GM19395 (cell line): ENCODE measurements at regions not wholly inside any gene's neighbourhood (a gene's known extent, or its start where the extent isn't known, plus 50 kb on each side); places are given as distances from the start of the nearest gene placed in this dataset.

Source experiments
- ATAC-seq: cut with Tn5 transposase; IDR thresholded peaks from one replicate; pipeline ENCODE4 v1.9.1; 2021; ENCODE audit warnings: mild to moderate bottlenecking, moderate library complexity; ENCODE audit not compliant: unreplicated experiment

GRCh38 chr12:43054085-43054484, 464.5 kb upstream of the PRICKLE1 start:
- no peak for ATAC-seq

GRCh38 chr12:43052441-43052840, 462.9 kb upstream of the PRICKLE1 start:
- no peak for ATAC-seq

GRCh38 chr12:43044241-43044640, 454.7 kb upstream of the PRICKLE1 start:
- ATAC-seq, result no peak

- ATAC-seq, result no peak
Measured at GRCh38 chr12:43038991-43039390, 449.4 kb upstream of the PRICKLE1 start.

GRCh38 chr12:43029971-43030370, 440.4 kb upstream of the PRICKLE1 start:
- ATAC-seq, result no peak

GRCh38 chr12:43028826-43029225, 439.3 kb upstream of the PRICKLE1 start:
- ATAC-seq, result no peak

- ATAC-seq, result no peak
Measured at GRCh38 chr12:43022838-43023237, 433.3 kb upstream of the PRICKLE1 start.

GRCh38 chr12:43015090-43015737, 425.7 kb upstream of the PRICKLE1 start:
- ATAC-seq, result no peak

- peak; percentile 91 for ATAC-seq
Measured at GRCh38 chr12:43011383-43011926, 421.9 kb upstream of the PRICKLE1 start.

- ATAC-seq, result no peak
Measured at GRCh38 chr12:43009846-43010240, 420.3 kb upstream of the PRICKLE1 start.

GRCh38 chr12:43008953-43009845, 419.7 kb upstream of the PRICKLE1 start:
- no peak for ATAC-seq

GRCh38 chr12:43004908-43005307, 415.4 kb upstream of the PRICKLE1 start:
- ATAC-seq, result no peak

GRCh38 chr12:43004141-43004540, 414.6 kb upstream of the PRICKLE1 start:
- no peak for ATAC-seq

- no peak for ATAC-seq
Measured at GRCh38 chr12:42996869-42997431, 407.4 kb upstream of the PRICKLE1 start.

- no peak for ATAC-seq
Measured at GRCh38 chr12:42992826-42993225, 403.3 kb upstream of the PRICKLE1 start.

- ATAC-seq, result no peak
Measured at GRCh38 chr12:42990387-42990786, 400.8 kb upstream of the PRICKLE1 start.

GRCh38 chr12:42987216-42987650, 397.7 kb upstream of the PRICKLE1 start:
- no peak for ATAC-seq

- ATAC-seq, result no peak
Measured at GRCh38 chr12:42985506-42985905, 396.0 kb upstream of the PRICKLE1 start.

- no peak for ATAC-seq
Measured at GRCh38 chr12:42982828-42983227, 393.3 kb upstream of the PRICKLE1 start.

- ATAC-seq, result no peak
Measured at GRCh38 chr12:42981379-42981778, 391.8 kb upstream of the PRICKLE1 start.

- ATAC-seq, result no peak
Measured at GRCh38 chr12:42980441-42980840, 390.9 kb upstream of the PRICKLE1 start.

- ATAC-seq, result no peak
Measured at GRCh38 chr12:42979746-42980145, 390.2 kb upstream of the PRICKLE1 start.
